ENCODE measurements at regions not wholly inside any gene's neighbourhood (a gene's known extent, or its start where the extent isn't known, plus 50 kb on each side); places are given as distances from the start of the nearest gene placed in this dataset.
"Not testable (repeated sequence)": the region's sequence is repeated elsewhere in the genome, so short reads cannot be mapped to it uniquely, and the experiment has no call there.

GRCh38 chr19:30955112-30956104 is 393.8 kb downstream of the TSHZ3 start:
- H3K4me3 Mint-ChIP-seq (ENCODE audit: unreplicated experiment), result no peak overlapping the region
- no peaks in the 10 kb centered on the region for H3K4me1 Mint-ChIP-seq (ENCODE audit: insufficient read depth, unreplicated experiment)
- H3K27me3 Mint-ChIP-seq (ENCODE audit: insufficient read depth, unreplicated experiment), result no peaks in the 10 kb centered on the region
- no peak for DNase-seq (ENCODE audit: unreplicated experiment)
- no peaks in the 10 kb centered on the region for H3K36me3 Mint-ChIP-seq (ENCODE audit: insufficient read depth, unreplicated experiment)
- intact Hi-C loops (cut with micrococcal nuclease), result no loop called here
- no TSS peak for BruUV-seq (replicated peaks)
- TF ChIP-seq CTCF (IDR thresholded peaks at IDR 0.05; ENCODE audit: unreplicated experiment), result no peak
- peaks cover 63% of the 10 kb centered on the region for H3K9me3 Mint-ChIP-seq (ENCODE audit: unreplicated experiment)
- CTCF ChIA-PET, result interaction anchor here (0.6 to 1.2 kb wide), 4 partner anchors 22 to 1614 kb away, joined by 3 to 4 read pairs (median 4); no protein-coding TSS in a partner anchor
- POLR2A ChIA-PET, result no interaction called here
- no peak overlapping the region for H3K27ac Mint-ChIP-seq (ENCODE audit: low read depth, unreplicated experiment)

- H3K9me3 Mint-ChIP-seq (ENCODE audit: unreplicated experiment), result peaks cover 28% of the 10 kb centered on the region
- CTCF ChIA-PET, result interaction anchor here (0.6 kb wide), 1 partner anchor 208 kb away, joined by 3 read pairs; no protein-coding TSS in a partner anchor
- H3K4me3 Mint-ChIP-seq (ENCODE audit: unreplicated experiment); H3K4me1 Mint-ChIP-seq (ENCODE audit: insufficient read depth, unreplicated experiment); H3K36me3 Mint-ChIP-seq (ENCODE audit: insufficient read depth, unreplicated experiment); H3K27me3 Mint-ChIP-seq (ENCODE audit: insufficient read depth, unreplicated experiment); BruUV-seq (replicated peaks); DNase-seq (ENCODE audit: unreplicated experiment); POLR2A ChIA-PET; intact Hi-C loops (cut with micrococcal nuclease); H3K27ac Mint-ChIP-seq (ENCODE audit: low read depth, unreplicated experiment): not testable (repeated sequence)
Observed at GRCh38 chr19:30944276-30944932, 404.8 kb downstream of the TSHZ3 start.

- Mint-ChIP-seq H3K9me3 (ENCODE audit: unreplicated experiment) (peaks cover 36% of the 10 kb centered on the region), H3K4me3 (ENCODE audit: unreplicated experiment) (no peak overlapping the region), H3K36me3 (ENCODE audit: insufficient read depth, unreplicated experiment) (no peaks in the 10 kb centered on the region), H3K27ac (ENCODE audit: low read depth, unreplicated experiment) (no peak overlapping the region), H3K4me1 (ENCODE audit: insufficient read depth, unreplicated experiment) (no peaks in the 10 kb centered on the region), H3K27me3 (ENCODE audit: insufficient read depth, unreplicated experiment) (no peaks in the 10 kb centered on the region)
- DNase-seq (ENCODE audit: unreplicated experiment), result no peak
- no peak for TF ChIP-seq CTCF (IDR thresholded peaks at IDR 0.05; ENCODE audit: unreplicated experiment)
- ChIA-PET CTCF (interaction anchor here (0.5 kb wide), 1 partner anchor 1156 kb away, joined by 3 read pairs; no protein-coding TSS in a partner anchor), POLR2A (no interaction called here)
- no TSS peak for BruUV-seq (replicated peaks)
- intact Hi-C loops (cut with micrococcal nuclease), result no loop called here
Observed at GRCh38 chr19:30943101-30943843, 406.0 kb downstream of the TSHZ3 start.

GRCh38 chr19:30942636-30943035 is 406.6 kb downstream of the TSHZ3 start:
- ChIA-PET POLR2A (no interaction called here), CTCF (no interaction called here)
- no TSS peak for BruUV-seq (replicated peaks)
- no peak for TF ChIP-seq CTCF (IDR thresholded peaks at IDR 0.05; ENCODE audit: unreplicated experiment)
- intact Hi-C loops (cut with micrococcal nuclease), result no loop called here
- Mint-ChIP-seq H3K4me3 (ENCODE audit: unreplicated experiment) (no peak overlapping the region), H3K36me3 (ENCODE audit: insufficient read depth, unreplicated experiment) (no peaks in the 10 kb centered on the region), H3K4me1 (ENCODE audit: insufficient read depth, unreplicated experiment) (no peaks in the 10 kb centered on the region), H3K27me3 (ENCODE audit: insufficient read depth, unreplicated experiment) (no peaks in the 10 kb centered on the region), H3K9me3 (ENCODE audit: unreplicated experiment) (peaks cover 36% of the 10 kb centered on the region), H3K27ac (ENCODE audit: low read depth, unreplicated experiment) (no peak overlapping the region)
- DNase-seq (ENCODE audit: unreplicated experiment), result no peak
